ENCODE measurements at regions not wholly inside any gene's neighbourhood (a gene's known extent, or its start where the extent isn't known, plus 50 kb on each side); places are given as distances from the start of the nearest gene placed in this dataset.

- no peak for TF ChIP-seq POLR2A (IDR thresholded peaks at IDR 0.05)
- TF ChIP-seq, protein P1, sequence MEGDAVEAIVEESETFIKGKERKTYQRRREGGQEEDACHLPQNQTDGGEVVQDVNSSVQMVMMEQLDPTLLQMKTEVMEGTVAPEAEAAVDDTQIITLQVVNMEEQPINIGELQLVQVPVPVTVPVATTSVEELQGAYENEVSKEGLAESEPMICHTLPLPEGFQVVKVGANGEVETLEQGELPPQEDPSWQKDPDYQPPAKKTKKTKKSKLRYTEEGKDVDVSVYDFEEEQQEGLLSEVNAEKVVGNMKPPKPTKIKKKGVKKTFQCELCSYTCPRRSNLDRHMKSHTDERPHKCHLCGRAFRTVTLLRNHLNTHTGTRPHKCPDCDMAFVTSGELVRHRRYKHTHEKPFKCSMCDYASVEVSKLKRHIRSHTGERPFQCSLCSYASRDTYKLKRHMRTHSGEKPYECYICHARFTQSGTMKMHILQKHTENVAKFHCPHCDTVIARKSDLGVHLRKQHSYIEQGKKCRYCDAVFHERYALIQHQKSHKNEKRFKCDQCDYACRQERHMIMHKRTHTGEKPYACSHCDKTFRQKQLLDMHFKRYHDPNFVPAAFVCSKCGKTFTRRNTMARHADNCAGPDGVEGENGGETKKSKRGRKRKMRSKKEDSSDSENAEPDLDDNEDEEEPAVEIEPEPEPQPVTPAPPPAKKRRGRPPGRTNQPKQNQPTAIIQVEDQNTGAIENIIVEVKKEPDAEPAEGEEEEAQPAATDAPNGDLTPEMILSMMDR (IDR thresholded peaks at IDR 0.05), result no peak
Observed at GRCh38 chrX:7568130-7568529, 274.8 kb upstream of the VCX start.
